K562 (cell line): ENCODE measurements at regions not wholly inside any gene's neighbourhood (a gene's known extent, or its start where the extent isn't known, plus 50 kb on each side); places are given as distances from the start of the nearest gene placed in this dataset.
A peak's percentile ranks its signal among the peaks of the same experiment; 100 is the strongest.

Experiments
- ATF1 ChIP-seq, 2 experiments: fragments of 450-650 bp in 1 of 2; IDR thresholded peaks; 2 replicates each; pipeline ENCODE4 v1.6.1; 2016; ENCODE audit warnings: missing compliant biosample characterization in 1 of 2, missing genetic modification characterization in 1 of 2
- ATF7 ChIP-seq: fragments of 450-650 bp; IDR thresholded peaks from 2 replicates; pipeline ENCODE4 v1.7.1; 2014; ENCODE audit warnings: mild to moderate bottlenecking, moderate library complexity
- BCOR ChIP-seq: fragments of 450-650 bp; IDR thresholded peaks from 2 replicates; pipeline ENCODE4 v1.6.1; 2016
- EP400 ChIP-seq: fragments of 450-650 bp; IDR thresholded peaks from 2 replicates; pipeline ENCODE4 v1.6.1; 2017; ENCODE audit warnings: antibody characterized with exemption, mild to moderate bottlenecking, moderate library complexity
- ETS2 ChIP-seq: IDR thresholded peaks from 2 replicates; pipeline ENCODE4 v1.6.1; 2016; ENCODE audit warnings: borderline replicate concordance, missing genetic modification characterization, mild to moderate bottlenecking, moderate library complexity, missing compliant biosample characterization; ENCODE audit not compliant: poor library complexity, severe bottlenecking
- ETV1 ChIP-seq: fragments of 450-650 bp; conservative IDR thresholded peaks from 2 replicates; pipeline ENCODE4 v1.6.1; 2016; ENCODE audit warnings: missing genetic modification characterization, control low read depth, low read depth, missing compliant biosample characterization
- EWSR1 ChIP-seq: fragments of 450-650 bp; IDR thresholded peaks from 2 replicates; pipeline ENCODE4 v1.6.1; 2018; ENCODE audit warnings: borderline replicate concordance, mild to moderate bottlenecking, low read depth, moderate library complexity; ENCODE audit not compliant: partially characterized antibody
- HDAC2 ChIP-seq: fragments of 450-650 bp; IDR thresholded peaks from 2 replicates; pipeline ENCODE4 v1.6.1; 2016; ENCODE audit warnings: mild to moderate bottlenecking
- KAT2B ChIP-seq: IDR thresholded peaks from one replicate; pipeline ENCODE4 v1.6.1; 2012; ENCODE audit warnings: low read depth, mild to moderate bottlenecking, control low read depth, inconsistent platforms, low read length, moderate library complexity
- KDM1A ChIP-seq, 2 experiments: fragments of 450-650 bp; IDR thresholded peaks; 2 replicates each; pipeline ENCODE4 v1.6.1; 2016; ENCODE audit warnings: mild to moderate bottlenecking in 2 of 2
- MLX ChIP-seq, 2 experiments: fragments of 450-650 bp in 1 of 2; sonication (generic) in 1 of 2; formaldehyde crosslinking; conservative IDR thresholded peaks; 2 replicates each; pipeline versions ENCODE4 v1.4.0 to v1.8.1; 2020 to 2022; ENCODE audit warnings: mild to moderate bottlenecking in 1 of 2, missing genetic modification reagents in 1 of 2
- NFXL1 ChIP-seq: fragments of 450-650 bp; formaldehyde crosslinking; IDR thresholded peaks from 2 replicates; pipeline ENCODE4 v1.4.0; 2021; ENCODE audit warnings: mild to moderate bottlenecking
- POLR2AphosphoS2 ChIP-seq: IDR thresholded peaks from 2 replicates; pipeline ENCODE4 v1.6.1; 2012; ENCODE audit warnings: low read length, improper control_type of control experiment
- RCOR1 ChIP-seq, 2 experiments: IDR thresholded peaks; 2 replicates each; pipeline ENCODE4 v1.6.1; 2012; ENCODE audit warnings: low read depth in 2 of 2, low read length in 2 of 2, borderline replicate concordance in 1 of 2, improper control_type of control experiment in 1 of 2
- SMAD3 ChIP-seq: fragments of 450-650 bp; formaldehyde crosslinking; conservative IDR thresholded peaks from 2 replicates; pipeline ENCODE4 v1.4.0; 2020; ENCODE audit warnings: mild to moderate bottlenecking
- SMARCA5 ChIP-seq: fragments of 450-650 bp; IDR thresholded peaks from 2 replicates; pipeline ENCODE4 v1.6.1; 2016
- SMARCC2 ChIP-seq: fragments of 450-650 bp; IDR thresholded peaks from 2 replicates; pipeline ENCODE4 v1.6.1; 2017; ENCODE audit warnings: antibody characterized with exemption, moderate library complexity, mild to moderate bottlenecking, low read depth
- ZFP36 ChIP-seq: fragments of 150-350 bp; IDR thresholded peaks from 2 replicates; pipeline ENCODE4 v1.6.1; 2018; ENCODE audit warnings: low read length, low read depth; ENCODE audit not compliant: partially characterized antibody
- ZNF165 ChIP-seq: fragments of 250-450 bp; sonication (Bioruptor Pico); IDR thresholded peaks from 2 replicates; pipeline ENCODE4 v1.4.0; 2020; ENCODE audit warnings: borderline replicate concordance
- ZNF395 ChIP-seq: fragments of 200-800 bp; sonication (Bioruptor generic); IDR thresholded peaks from 2 replicates; pipeline ENCODE4 v1.6.1; 2017; ENCODE audit warnings: missing genetic modification characterization, missing compliant biosample characterization
- ZNF639 ChIP-seq, 2 experiments: fragments of 200-800 bp in 1 of 2; sonication (Bioruptor generic) in 1 of 2; sonication (generic) in 1 of 2; formaldehyde crosslinking in 1 of 2; IDR thresholded peaks in 1 of 2; conservative IDR thresholded peaks in 1 of 2; 2 replicates each; pipeline versions ENCODE4 v1.5.0 to v1.6.1; 2016 to 2020; ENCODE audit warnings: missing compliant biosample characterization in 1 of 2, missing genetic modification characterization in 1 of 2, missing genetic modification reagents in 1 of 2

- TF ChIP-seq ZNF395: no peak
- TF ChIP-seq ZNF165 (CRISPR knock-in tag): no peak
- no peak for TF ChIP-seq SMARCC2
- TF ChIP-seq ETV1 (tag): no peak
- no peak for TF ChIP-seq ATF7
- peak; percentile 40 for TF ChIP-seq ZFP36
- TF ChIP-seq ATF1 (CRISPR knock-in tag; IDR thresholded peaks at IDR 0.05): no peak
- no peak for TF ChIP-seq ATF1 (tag; IDR thresholded peaks at IDR 0.05)
- no peak for TF ChIP-seq MLX (CRISPR knock-in tag; conservative IDR thresholded peaks at IDR 0.05)
- TF ChIP-seq POLR2AphosphoS2: no peak
- TF ChIP-seq BCOR: peak; percentile 91
- 0 out of 2 replicates have a peak, but pooled peaks have one; percentile 33 for TF ChIP-seq HDAC2
- no peak for TF ChIP-seq ZNF639 (CRISPR knock-in tag; conservative IDR thresholded peaks at IDR 0.05 in 1 of 2, IDR thresholded peaks at IDR 0.05 in 1 of 2)
- no peak for TF ChIP-seq RCOR1 (IDR thresholded peaks at IDR 0.05; ENCODE audit: borderline replicate concordance in 1 of 2, low read depth in 2 of 2, low read length in 2 of 2)
- TF ChIP-seq SMAD3 (CRISPR knock-in tag): no peak
- TF ChIP-seq KDM1A (IDR thresholded peaks at IDR 0.05): peak in 1 of 2 experiments; percentile 85; a peak in 2 of 4 replicates
- no peak for TF ChIP-seq EWSR1
- no peak for TF ChIP-seq EP400
- TF ChIP-seq NFXL1 (CRISPR knock-in tag): no peak
- peak; percentile 66; the same call in 1 of the 2 replicates for TF ChIP-seq SMARCA5
- no peak for TF ChIP-seq KAT2B
- TF ChIP-seq ETS2 (tag): no peak
Observed at GRCh38 chr17:33935822-33936221, 319.3 kb upstream of the CCL2 start (continued).
